ENCODE measurements at regions not wholly inside any gene's neighbourhood (a gene's known extent, or its start where the extent isn't known, plus 50 kb on each side); places are given as distances from the start of the nearest gene placed in this dataset.

GRCh38 chr22:42330170-42330569 is 59.7 kb upstream of the TCF20 start:
- H3K36me3 ChIP-seq: no peaks in the 10 kb centered on the region
- H3K9me3 ChIP-seq: no peaks in the 10 kb centered on the region
- H3K27me3 ChIP-seq: peaks cover 54% of the 10 kb centered on the region
- TF ChIP-seq CTCF (IDR thresholded peaks at IDR 0.05): no peak
- H3K27ac ChIP-seq: no peak overlapping the region
- no peak overlapping the region for H3K4me3 ChIP-seq (ENCODE audit: low read depth in 1 of 2, low read length in 1 of 2)
- H3K4me1 ChIP-seq (ENCODE audit: control insufficient read depth in 1 of 2, insufficient read depth in 1 of 2, low read depth in 1 of 2, low read length in 1 of 2): no peaks in the 10 kb centered on the region

GRCh38 chr22:42329504-42329903 is 59.1 kb upstream of the TCF20 start:
- no peaks in the 10 kb centered on the region for H3K4me1 ChIP-seq (ENCODE audit: control insufficient read depth in 1 of 2, insufficient read depth in 1 of 2, low read depth in 1 of 2, low read length in 1 of 2)
- H3K27ac ChIP-seq: no peak overlapping the region
- TF ChIP-seq CTCF (IDR thresholded peaks at IDR 0.05): no peak
- H3K4me3 ChIP-seq (ENCODE audit: low read depth in 1 of 2, low read length in 1 of 2): no peak overlapping the region
- H3K36me3 ChIP-seq: no peaks in the 10 kb centered on the region
- H3K27me3 ChIP-seq: peaks cover 57% of the 10 kb centered on the region
- no peaks in the 10 kb centered on the region for H3K9me3 ChIP-seq

- Histone ChIP-seq H3K36me3 (no peaks in the 10 kb centered on the region), H3K9me3 (no peaks in the 10 kb centered on the region), H3K27ac (no peak overlapping the region), H3K4me3 (ENCODE audit: low read depth in 1 of 2, low read length in 1 of 2) (no peak overlapping the region), H3K27me3 (peaks cover 62% of the 10 kb centered on the region), H3K4me1 (ENCODE audit: control insufficient read depth in 1 of 2, insufficient read depth in 1 of 2, low read depth in 1 of 2, low read length in 1 of 2) (no peaks in the 10 kb centered on the region)
- TF ChIP-seq CTCF (IDR thresholded peaks at IDR 0.05): no peak
Observed at GRCh38 chr22:42328784-42329145, 58.3 kb upstream of the TCF20 start.

- TF ChIP-seq CTCF (IDR thresholded peaks at IDR 0.05): no peak
- no peak overlapping the region for H3K4me3 ChIP-seq (ENCODE audit: low read depth in 1 of 2, low read length in 1 of 2)
- no peak overlapping the region for H3K27ac ChIP-seq
- peaks cover 62% of the 10 kb centered on the region for H3K27me3 ChIP-seq
- H3K36me3 ChIP-seq: no peaks in the 10 kb centered on the region
- H3K9me3 ChIP-seq: no peaks in the 10 kb centered on the region
- H3K4me1 ChIP-seq (ENCODE audit: control insufficient read depth in 1 of 2, insufficient read depth in 1 of 2, low read depth in 1 of 2, low read length in 1 of 2): no peaks in the 10 kb centered on the region
Observed at GRCh38 chr22:42328130-42328783, 57.8 kb upstream of the TCF20 start.

GRCh38 chr22:42327462-42328129 is 57.1 kb upstream of the TCF20 start:
- no peak overlapping the region for H3K4me3 ChIP-seq (ENCODE audit: low read depth in 1 of 2, low read length in 1 of 2)
- TF ChIP-seq CTCF (IDR thresholded peaks at IDR 0.05): no peak
- H3K27me3 ChIP-seq: peaks cover 62% of the 10 kb centered on the region
- H3K27ac ChIP-seq: no peak overlapping the region
- no peaks in the 10 kb centered on the region for H3K4me1 ChIP-seq (ENCODE audit: control insufficient read depth in 1 of 2, insufficient read depth in 1 of 2, low read depth in 1 of 2, low read length in 1 of 2)
- no peaks in the 10 kb centered on the region for H3K9me3 ChIP-seq
- no peaks in the 10 kb centered on the region for H3K36me3 ChIP-seq
